ELF-1 (cell line): ENCODE measurements at regions not wholly inside any gene's neighbourhood (a gene's known extent, or its start where the extent isn't known, plus 50 kb on each side); places are given as distances from the start of the nearest gene placed in this dataset.
"Not testable (repeated sequence)": the region's sequence is repeated elsewhere in the genome, so short reads cannot be mapped to it uniquely, and the experiment has no call there.

Source experiments
- DNase-seq: peaks from one replicate; pipeline ENCODE4 v3.0.0-alpha.2; 2016; ENCODE audit warnings: low read depth, low spot score

- DNase-seq: no peak
Observed at GRCh38 chr2:53493210-53493609, 274.4 kb upstream of the CHAC2 start.

GRCh38 chr2:53490659-53491058 is 276.9 kb upstream of the CHAC2 start:
- DNase-seq: no peak

- not testable (repeated sequence) for DNase-seq
Observed at GRCh38 chr2:53486185-53486899, 281.3 kb upstream of the CHAC2 start.

GRCh38 chr2:53485021-53485728 is 282.4 kb upstream of the CHAC2 start:
- no peak for DNase-seq

GRCh38 chr2:53484531-53484930 is 283.1 kb upstream of the CHAC2 start:
- no peak for DNase-seq

- DNase-seq: no peak
Observed at GRCh38 chr2:53477517-53477916, 290.1 kb upstream of the CHAC2 start.

- no peak for DNase-seq
Observed at GRCh38 chr2:53476834-53477233, 290.8 kb upstream of the CHAC2 start.

- no peak for DNase-seq
Observed at GRCh38 chr2:53475766-53476165, 291.8 kb upstream of the CHAC2 start.

- DNase-seq: no peak
Observed at GRCh38 chr2:53475321-53475720, 292.3 kb upstream of the CHAC2 start.

- DNase-seq: no peak
Observed at GRCh38 chr2:53474914-53475313, 292.7 kb upstream of the CHAC2 start.

GRCh38 chr2:53473775-53474311 is 293.8 kb upstream of the CHAC2 start:
- no peak for DNase-seq

- DNase-seq: peak; percentile 8
Observed at GRCh38 chr2:53473236-53473635, 294.4 kb upstream of the CHAC2 start.

- DNase-seq: no peak
Observed at GRCh38 chr2:53467467-53468180, 300.0 kb upstream of the CHAC2 start.

GRCh38 chr2:53463806-53464726 is 303.5 kb upstream of the CHAC2 start:
- DNase-seq: no peak

GRCh38 chr2:53460937-53461336 is 306.7 kb upstream of the CHAC2 start:
- DNase-seq: no peak

- no peak for DNase-seq
Observed at GRCh38 chr2:53460347-53460746, 307.3 kb upstream of the CHAC2 start.

- DNase-seq: peak; percentile 90
Observed at GRCh38 chr2:53455094-53455493, 312.5 kb upstream of the CHAC2 start.

- peak; percentile 27 for DNase-seq
Observed at GRCh38 chr2:53452957-53453748, 314.5 kb upstream of the CHAC2 start.

GRCh38 chr2:53452400-53452799 is 315.2 kb upstream of the CHAC2 start:
- DNase-seq: peak; percentile 9

GRCh38 chr2:53450923-53451322 is 316.7 kb upstream of the CHAC2 start:
- DNase-seq: no peak
